ENCODE measurements at regions not wholly inside any gene's neighbourhood (a gene's known extent, or its start where the extent isn't known, plus 50 kb on each side); places are given as distances from the start of the nearest gene placed in this dataset.

DNA sequence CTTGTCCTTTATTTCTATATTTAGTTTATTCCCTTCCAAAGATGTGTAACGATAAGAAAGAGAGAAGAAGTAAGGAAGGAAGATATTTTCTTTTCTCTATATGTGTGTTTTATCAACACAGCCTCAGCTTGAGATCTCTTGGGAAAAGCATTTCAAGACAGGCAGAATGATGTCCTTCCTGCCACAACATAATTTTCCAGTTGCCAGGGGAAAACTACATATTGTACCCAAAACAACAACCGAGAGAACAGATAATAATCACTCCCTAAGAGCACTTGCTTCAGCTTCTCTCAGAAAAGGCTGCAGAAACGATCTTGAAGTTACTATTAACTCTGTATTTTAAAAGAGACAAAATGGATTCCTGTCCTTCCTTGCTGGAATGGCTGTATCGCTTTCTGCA, 151.4 kb upstream of the ITGB1 start:
- TF ChIP-seq, protein P1, sequence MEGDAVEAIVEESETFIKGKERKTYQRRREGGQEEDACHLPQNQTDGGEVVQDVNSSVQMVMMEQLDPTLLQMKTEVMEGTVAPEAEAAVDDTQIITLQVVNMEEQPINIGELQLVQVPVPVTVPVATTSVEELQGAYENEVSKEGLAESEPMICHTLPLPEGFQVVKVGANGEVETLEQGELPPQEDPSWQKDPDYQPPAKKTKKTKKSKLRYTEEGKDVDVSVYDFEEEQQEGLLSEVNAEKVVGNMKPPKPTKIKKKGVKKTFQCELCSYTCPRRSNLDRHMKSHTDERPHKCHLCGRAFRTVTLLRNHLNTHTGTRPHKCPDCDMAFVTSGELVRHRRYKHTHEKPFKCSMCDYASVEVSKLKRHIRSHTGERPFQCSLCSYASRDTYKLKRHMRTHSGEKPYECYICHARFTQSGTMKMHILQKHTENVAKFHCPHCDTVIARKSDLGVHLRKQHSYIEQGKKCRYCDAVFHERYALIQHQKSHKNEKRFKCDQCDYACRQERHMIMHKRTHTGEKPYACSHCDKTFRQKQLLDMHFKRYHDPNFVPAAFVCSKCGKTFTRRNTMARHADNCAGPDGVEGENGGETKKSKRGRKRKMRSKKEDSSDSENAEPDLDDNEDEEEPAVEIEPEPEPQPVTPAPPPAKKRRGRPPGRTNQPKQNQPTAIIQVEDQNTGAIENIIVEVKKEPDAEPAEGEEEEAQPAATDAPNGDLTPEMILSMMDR (IDR thresholded peaks at IDR 0.05) = no peak
- TF ChIP-seq EP300 (IDR thresholded peaks at IDR 0.05) = no peak

All from esophagus muscularis mucosa (tissue), 3 donors.